ENCODE measurements at regions not wholly inside any gene's neighbourhood (a gene's known extent, or its start where the extent isn't known, plus 50 kb on each side); places are given as distances from the start of the nearest gene placed in this dataset.

- no peak for TF ChIP-seq CTCF (conservative IDR thresholded peaks at IDR 0.05; ENCODE audit: low read depth, low read length)
- no peak for TF ChIP-seq EZH2 (IDR thresholded peaks at IDR 0.05; ENCODE audit: borderline replicate concordance, low read depth, low read length, poor library complexity, severe bottlenecking)
Observed at GRCh38 chr4:179399054-179399782, 1957.0 kb upstream of the AGA start.
